Fibroblast of skin of abdomen (primary cell): ENCODE measurements at regions not wholly inside any gene's neighbourhood (a gene's known extent, or its start where the extent isn't known, plus 50 kb on each side); places are given as distances from the start of the nearest gene placed in this dataset.
"Not testable (repeated sequence)": the region's sequence is repeated elsewhere in the genome, so short reads cannot be mapped to it uniquely, and the experiment has no call there.

Experiments
- DNase-seq: peaks from one replicate; pipeline ENCODE4 v3.0.0-alpha.2; 2013

GRCh38 chr16:29294951-29295795 lies 111.3 kb downstream of the NPIPB11 start:
- DNase-seq = not testable (repeated sequence)

GRCh38 chr16:29294400-29294933 lies 112.0 kb downstream of the NPIPB11 start:
- not testable (repeated sequence) for DNase-seq

GRCh38 chr16:29293545-29293944 lies 113.0 kb downstream of the NPIPB11 start:
- not testable (repeated sequence) for DNase-seq

- DNase-seq = not testable (repeated sequence)
Observed at GRCh38 chr16:29292952-29293471, 113.5 kb downstream of the NPIPB11 start.

GRCh38 chr16:29291329-29292271 lies 114.9 kb downstream of the NPIPB11 start:
- not testable (repeated sequence) for DNase-seq

GRCh38 chr16:29290631-29291247 lies 115.8 kb downstream of the NPIPB11 start:
- peak; percentile 92 for DNase-seq

GRCh38 chr16:29289516-29290239 lies 116.8 kb downstream of the NPIPB11 start:
- not testable (repeated sequence) for DNase-seq

GRCh38 chr16:29288711-29289474 lies 117.6 kb downstream of the NPIPB11 start:
- peak; percentile 35 for DNase-seq

GRCh38 chr16:29287871-29288535 lies 118.5 kb downstream of the NPIPB11 start:
- not testable (repeated sequence) for DNase-seq

GRCh38 chr16:29287246-29287645 lies 119.3 kb downstream of the NPIPB11 start:
- DNase-seq = not testable (repeated sequence)

GRCh38 chr16:29286796-29287195 lies 119.7 kb downstream of the NPIPB11 start:
- DNase-seq = not testable (repeated sequence)

GRCh38 chr16:29286161-29286560 lies 120.3 kb downstream of the NPIPB11 start:
- not testable (repeated sequence) for DNase-seq

GRCh38 chr16:29285151-29285885 lies 121.2 kb downstream of the NPIPB11 start:
- DNase-seq = peak; percentile 21

- DNase-seq = not testable (repeated sequence)
Observed at GRCh38 chr16:29284723-29285122, 121.8 kb downstream of the NPIPB11 start.

- DNase-seq = not testable (repeated sequence)
Observed at GRCh38 chr16:29284159-29284558, 122.4 kb downstream of the NPIPB11 start.

- not testable (repeated sequence) for DNase-seq
Observed at GRCh38 chr16:29278097-29278871, 128.2 kb downstream of the NPIPB11 start.

GRCh38 chr16:29276446-29276845 lies 130.1 kb downstream of the NPIPB11 start:
- peak; percentile 57 for DNase-seq
